ENCODE measurements at regions not wholly inside any gene's neighbourhood (a gene's known extent, or its start where the extent isn't known, plus 50 kb on each side); places are given as distances from the start of the nearest gene placed in this dataset.

- TF ChIP-seq, protein P1, sequence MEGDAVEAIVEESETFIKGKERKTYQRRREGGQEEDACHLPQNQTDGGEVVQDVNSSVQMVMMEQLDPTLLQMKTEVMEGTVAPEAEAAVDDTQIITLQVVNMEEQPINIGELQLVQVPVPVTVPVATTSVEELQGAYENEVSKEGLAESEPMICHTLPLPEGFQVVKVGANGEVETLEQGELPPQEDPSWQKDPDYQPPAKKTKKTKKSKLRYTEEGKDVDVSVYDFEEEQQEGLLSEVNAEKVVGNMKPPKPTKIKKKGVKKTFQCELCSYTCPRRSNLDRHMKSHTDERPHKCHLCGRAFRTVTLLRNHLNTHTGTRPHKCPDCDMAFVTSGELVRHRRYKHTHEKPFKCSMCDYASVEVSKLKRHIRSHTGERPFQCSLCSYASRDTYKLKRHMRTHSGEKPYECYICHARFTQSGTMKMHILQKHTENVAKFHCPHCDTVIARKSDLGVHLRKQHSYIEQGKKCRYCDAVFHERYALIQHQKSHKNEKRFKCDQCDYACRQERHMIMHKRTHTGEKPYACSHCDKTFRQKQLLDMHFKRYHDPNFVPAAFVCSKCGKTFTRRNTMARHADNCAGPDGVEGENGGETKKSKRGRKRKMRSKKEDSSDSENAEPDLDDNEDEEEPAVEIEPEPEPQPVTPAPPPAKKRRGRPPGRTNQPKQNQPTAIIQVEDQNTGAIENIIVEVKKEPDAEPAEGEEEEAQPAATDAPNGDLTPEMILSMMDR (IDR thresholded peaks at IDR 0.05; ENCODE audit: poor library complexity, severe bottlenecking), result no peak
- TF ChIP-seq POLR2AphosphoS5 (IDR thresholded peaks at IDR 0.05), result no peak
Measured at GRCh38 chr3:94775746-94776145, 712.9 kb downstream of the NSUN3 start.
